ENCODE measurements at regions not wholly inside any gene's neighbourhood (a gene's known extent, or its start where the extent isn't known, plus 50 kb on each side); places are given as distances from the start of the nearest gene placed in this dataset.

DNA sequence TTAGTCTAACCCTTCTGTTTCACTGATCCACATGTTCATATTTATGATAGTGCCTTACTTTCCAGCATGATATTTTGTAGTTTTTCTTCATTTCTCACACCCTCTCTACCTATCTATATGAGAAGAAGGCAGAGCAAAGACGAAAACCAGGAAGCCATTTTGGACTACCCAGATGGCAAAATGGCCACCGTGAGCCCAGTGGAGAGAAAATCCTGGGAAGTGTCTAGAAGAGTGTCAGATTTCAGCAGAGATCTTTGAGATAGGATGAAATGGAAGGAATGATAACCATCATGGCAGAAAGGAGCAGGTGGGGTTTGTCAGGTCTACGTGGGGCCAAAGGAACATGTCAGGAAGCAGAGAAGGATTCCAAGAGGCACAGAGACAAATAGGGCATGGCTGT, 84.0 kb upstream of the MYCN start:
- H3K4me2 ChIP-seq: no peak overlapping the region
- H2AFZ ChIP-seq (ENCODE audit: low read depth): no peak overlapping the region

DNA sequence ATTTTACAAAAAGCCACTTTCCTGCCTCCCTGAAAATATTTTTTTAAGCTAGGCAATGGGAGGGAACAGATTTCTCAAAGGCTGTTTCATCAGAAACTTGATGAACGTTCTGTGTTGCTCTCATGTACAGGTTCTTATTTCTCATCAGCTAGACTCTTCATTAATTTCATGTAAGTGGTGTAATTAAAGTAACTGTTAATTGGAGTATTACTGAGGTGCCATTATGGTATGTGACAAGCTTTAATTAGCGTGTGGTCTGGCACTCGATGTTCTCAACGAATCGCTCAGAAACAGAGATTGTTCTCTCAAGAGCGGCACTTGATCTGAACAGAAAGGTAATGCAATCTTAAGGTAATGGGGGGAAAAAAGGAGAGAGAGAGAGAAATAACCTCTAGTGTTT, 81.9 kb upstream of the MYCN start:
- Histone ChIP-seq H4K20me1 (ENCODE audit: insufficient read depth) (no peaks in the 10 kb centered on the region), H3K4me3 (IDR thresholded peaks at IDR 0.05; ENCODE audit: insufficient read depth, low read depth, low read length) (no peak overlapping the region), H3K79me2 (ENCODE audit: insufficient read depth, low read depth) (no peaks in the 10 kb centered on the region), H3K36me3 (ENCODE audit: insufficient read depth) (no peaks in the 10 kb centered on the region), H3K4me1 (ENCODE audit: low read depth, poor library complexity, severe bottlenecking) (no peaks in the 10 kb centered on the region), H3K9ac (no peak overlapping the region), H2AFZ (ENCODE audit: low read depth) (no peak overlapping the region), H3K4me2 (no peak overlapping the region), H3K27ac (no peak overlapping the region), H3K27me3 (ENCODE audit: insufficient read depth, low read depth) (no peaks in the 10 kb centered on the region)
- no peak for TF ChIP-seq CTCF (conservative IDR thresholded peaks at IDR 0.05; ENCODE audit: low read depth, low read length)

More for the DNA sequence above, 84.0 kb upstream of the MYCN start:
- no peaks in the 10 kb centered on the region for H3K27me3 ChIP-seq (ENCODE audit: insufficient read depth, low read depth)
- no peaks in the 10 kb centered on the region for H3K36me3 ChIP-seq (ENCODE audit: insufficient read depth)
- no peaks in the 10 kb centered on the region for H3K79me2 ChIP-seq (ENCODE audit: insufficient read depth, low read depth)
- no peak overlapping the region for H3K4me3 ChIP-seq (IDR thresholded peaks at IDR 0.05; ENCODE audit: insufficient read depth, low read depth, low read length)
- no peak for TF ChIP-seq CTCF (conservative IDR thresholded peaks at IDR 0.05; ENCODE audit: low read depth, low read length)
- no peak overlapping the region for H3K27ac ChIP-seq
- no peak overlapping the region for H3K9ac ChIP-seq
- no peaks in the 10 kb centered on the region for H4K20me1 ChIP-seq (ENCODE audit: insufficient read depth)
- no peaks in the 10 kb centered on the region for H3K4me1 ChIP-seq (ENCODE audit: low read depth, poor library complexity, severe bottlenecking)

GRCh38 chr2:15860051-15860663, 80.2 kb upstream of the MYCN start:
- Histone ChIP-seq H3K4me2 (no peak overlapping the region), H3K9ac (no peak overlapping the region), H4K20me1 (ENCODE audit: insufficient read depth) (no peaks in the 10 kb centered on the region), H3K79me2 (ENCODE audit: insufficient read depth, low read depth) (no peaks in the 10 kb centered on the region), H3K36me3 (ENCODE audit: insufficient read depth) (no peaks in the 10 kb centered on the region), H3K27ac (no peak overlapping the region), H2AFZ (ENCODE audit: low read depth) (no peak overlapping the region), H3K27me3 (ENCODE audit: insufficient read depth, low read depth) (no peaks in the 10 kb centered on the region), H3K4me3 (IDR thresholded peaks at IDR 0.05; ENCODE audit: insufficient read depth, low read depth, low read length) (no peak overlapping the region), H3K4me1 (ENCODE audit: low read depth, poor library complexity, severe bottlenecking) (no peaks in the 10 kb centered on the region)
- TF ChIP-seq CTCF (conservative IDR thresholded peaks at IDR 0.05; ENCODE audit: low read depth, low read length): no peak

GRCh38 chr2:15860760-15861159, 79.6 kb upstream of the MYCN start:
- no peak overlapping the region for H2AFZ ChIP-seq (ENCODE audit: low read depth)
- H3K4me1 ChIP-seq (ENCODE audit: low read depth, poor library complexity, severe bottlenecking): no peaks in the 10 kb centered on the region
- TF ChIP-seq CTCF (conservative IDR thresholded peaks at IDR 0.05; ENCODE audit: low read depth, low read length): no peak
- H3K9ac ChIP-seq: no peak overlapping the region
- no peaks in the 10 kb centered on the region for H4K20me1 ChIP-seq (ENCODE audit: insufficient read depth)
- no peak overlapping the region for H3K27ac ChIP-seq
- H3K4me2 ChIP-seq: no peak overlapping the region
- no peaks in the 10 kb centered on the region for H3K79me2 ChIP-seq (ENCODE audit: insufficient read depth, low read depth)
- H3K27me3 ChIP-seq (ENCODE audit: insufficient read depth, low read depth): no peaks in the 10 kb centered on the region
- no peaks in the 10 kb centered on the region for H3K36me3 ChIP-seq (ENCODE audit: insufficient read depth)
- no peak overlapping the region for H3K4me3 ChIP-seq (IDR thresholded peaks at IDR 0.05; ENCODE audit: insufficient read depth, low read depth, low read length)

Data from KMS-11 (cell line).